GM23338 (cell line): ENCODE measurements at regions not wholly inside any gene's neighbourhood (a gene's known extent, or its start where the extent isn't known, plus 50 kb on each side); places are given as distances from the start of the nearest gene placed in this dataset.

Experiments
- ATAC-seq: fragments of 200-7000 bp; cut with Tn5 transposase; 3 replicates; pipeline ENCODE4 v1.9.1; 2020
- DNase-seq: peaks from one replicate; pipeline ENCODE4 v3.0.0-alpha.2; 2015; ENCODE audit warnings: low spot score
- H2AFZ ChIP-seq: fragments of 200-600 bp; sonication (generic); 2 replicates; pipeline ENCODE4 v1.8.0; 2016; ENCODE audit warnings: antibody characterized with exemption, mild to moderate bottlenecking, moderate library complexity
- H3F3A ChIP-seq: fragments of 200-600 bp; sonication (generic); replicated peaks from 2 replicates; pipeline ENCODE4 v1.8.0; 2017; ENCODE audit warnings: antibody characterized with exemption, mixed run types, low read depth
- H3K27ac ChIP-seq: fragments of 200-600 bp; sonication (generic); 2 replicates; pipeline ENCODE4 v1.6.1; 2016; ENCODE audit warnings: low read depth
- H3K27me3 ChIP-seq: fragments of 200-600 bp; sonication (generic); 2 replicates; pipeline ENCODE4 v1.8.0; 2016; ENCODE audit warnings: mild to moderate bottlenecking, mixed run types, moderate library complexity; ENCODE audit not compliant: insufficient read depth
- H3K36me3 ChIP-seq: fragments of 200-600 bp; sonication (generic); 2 replicates; pipeline ENCODE4 v1.8.0; 2016; ENCODE audit warnings: mild to moderate bottlenecking; ENCODE audit not compliant: insufficient read depth
- H3K4me1 ChIP-seq: fragments of 200-600 bp; sonication (generic); 2 replicates; pipeline ENCODE4 v1.8.0; 2016; ENCODE audit warnings: mild to moderate bottlenecking, moderate library complexity; ENCODE audit not compliant: insufficient read depth
- H3K4me2 ChIP-seq: fragments of 200-600 bp; sonication (generic); 2 replicates; pipeline ENCODE4 v1.7.1; 2017; ENCODE audit warnings: mixed run types
- H3K4me3 ChIP-seq: fragments of 200-600 bp; sonication (generic); 2 replicates; pipeline ENCODE4 v1.6.1; 2016; ENCODE audit warnings: mixed run types
- H3K79me2 ChIP-seq: fragments of 200-600 bp; sonication (generic); replicated peaks from 2 replicates; pipeline ENCODE4 v1.8.0; 2017; ENCODE audit warnings: mild to moderate bottlenecking; ENCODE audit not compliant: insufficient read depth
- H3K9me2 ChIP-seq: fragments of 200-600 bp; sonication (generic); 2 replicates; pipeline ENCODE4 v1.8.0; 2017; ENCODE audit not compliant: insufficient read depth
- H4K20me1 ChIP-seq: fragments of 200-600 bp; sonication (generic); replicated peaks from 2 replicates; pipeline ENCODE4 v1.8.0; 2017; ENCODE audit warnings: mild to moderate bottlenecking; ENCODE audit not compliant: insufficient read depth
- H3K27ac Mint-ChIP-seq: 2 replicates; pipeline ENCODE4 v1.8.0; 2020; ENCODE audit warnings: inconsistent platforms, mild to moderate bottlenecking, moderate library complexity, mixed read lengths
- H3K27me3 Mint-ChIP-seq: 3 replicates; pipeline ENCODE4 v1.8.0; 2022; ENCODE audit warnings: low read depth, mild to moderate bottlenecking, moderate library complexity, mixed read lengths, inconsistent platforms; ENCODE audit not compliant: insufficient read depth, poor library complexity
- H3K36me3 Mint-ChIP-seq: 3 replicates; pipeline ENCODE4 v1.8.0; 2021; ENCODE audit warnings: low read depth, mild to moderate bottlenecking, inconsistent platforms, moderate library complexity, mixed read lengths
- H3K4me1 Mint-ChIP-seq: 3 replicates; pipeline ENCODE4 v1.8.0; 2020; ENCODE audit warnings: mild to moderate bottlenecking, inconsistent platforms, mixed read lengths
- H3K4me3 Mint-ChIP-seq: 3 replicates; pipeline ENCODE4 v1.8.0; 2021; ENCODE audit warnings: moderate library complexity, mild to moderate bottlenecking, inconsistent platforms, mixed read lengths
- H3K9me3 Mint-ChIP-seq: 3 replicates; pipeline ENCODE4 v1.8.0; 2020; ENCODE audit warnings: moderate library complexity, mild to moderate bottlenecking, inconsistent platforms, mixed read lengths
- CREB1 ChIP-seq: fragments of 250-450 bp; sonication (Bioruptor Pico); IDR thresholded peaks from 2 replicates; pipeline ENCODE4 v1.5.0; 2020; ENCODE audit warnings: low read depth, mild to moderate bottlenecking, moderate library complexity
- CTCF ChIP-seq, 2 experiments: fragments of 200-600 bp in 1 of 2; sonication (generic) in 1 of 2; conservative IDR thresholded peaks; 2 replicates each; pipeline versions ENCODE4 v1.5.1 to v1.6.1; 2016 to 2017; ENCODE audit warnings: antibody characterized with exemption in 2 of 2, low read depth in 2 of 2, mild to moderate bottlenecking in 2 of 2, moderate library complexity in 1 of 2
- EZH2phosphoT487 ChIP-seq: fragments of 200-600 bp; sonication (generic); IDR thresholded peaks from one replicate; pipeline ENCODE4 v1.8.1; 2018; ENCODE audit warnings: antibody characterized with exemption; ENCODE audit not compliant: unreplicated experiment
- JUNB ChIP-seq: IDR thresholded peaks from one replicate; pipeline ENCODE4 v1.6.1; 2016; ENCODE audit warnings: antibody characterized with exemption; ENCODE audit not compliant: unreplicated experiment
- NANOG ChIP-seq: IDR thresholded peaks from 2 replicates; pipeline ENCODE4 v1.6.1; 2016; ENCODE audit warnings: antibody characterized with exemption, borderline replicate concordance
- POLR2AphosphoS5 ChIP-seq: IDR thresholded peaks from 2 replicates; pipeline ENCODE4 v1.6.1; 2016; ENCODE audit warnings: antibody characterized with exemption, low read depth
- REST ChIP-seq: IDR thresholded peaks from one replicate; pipeline ENCODE4 v1.6.1; 2018; ENCODE audit warnings: antibody characterized with exemption; ENCODE audit not compliant: unreplicated experiment
- ZNF114 ChIP-seq: fragments of 250-450 bp; sonication (Bioruptor Pico); IDR thresholded peaks from 2 replicates; pipeline ENCODE4 v1.5.0; 2020; ENCODE audit warnings: mild to moderate bottlenecking, moderate library complexity
- TF ChIP-seq, protein P1 (sequence below): IDR thresholded peaks from 2 replicates; pipeline ENCODE4 v1.6.1; 2016; ENCODE audit warnings: antibody characterized with exemption

DNA sequence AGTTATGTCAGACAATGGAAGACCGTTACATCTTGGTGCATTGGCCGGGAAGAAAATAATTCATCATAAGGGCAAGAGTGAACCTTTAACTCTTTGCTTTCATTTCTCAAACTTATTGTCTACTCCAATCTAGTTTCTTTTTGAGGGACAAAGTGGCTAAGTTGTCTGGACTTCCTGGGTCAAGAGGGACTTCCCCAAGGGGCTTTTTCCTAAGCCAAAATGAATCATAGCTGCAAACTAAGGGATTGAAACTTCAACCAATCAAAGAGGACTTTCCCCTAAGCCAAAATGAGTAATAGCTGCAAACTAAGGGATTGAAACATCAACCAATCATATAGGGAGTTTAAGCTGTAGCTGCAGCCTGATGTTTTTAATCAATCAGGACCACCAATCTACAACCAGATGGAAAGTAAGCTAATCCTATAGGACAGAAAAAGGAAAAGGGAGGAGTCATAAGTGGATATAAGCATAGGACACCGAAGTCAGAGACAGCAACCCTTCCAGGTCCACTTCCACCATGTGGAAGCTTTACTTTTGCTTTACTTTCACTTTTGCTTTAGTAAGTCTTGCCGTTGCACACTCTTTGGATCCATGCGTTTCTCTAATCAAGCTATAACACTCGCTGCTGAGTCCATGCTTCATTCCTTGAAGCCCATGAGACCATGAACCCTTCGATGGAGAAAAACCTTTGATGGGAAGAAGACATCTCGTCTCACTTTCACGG, 72.7 kb upstream of the UTY start (continued):
- TF ChIP-seq CREB1 (CRISPR knock-in tag) = no peak
- TF ChIP-seq, protein P1, sequence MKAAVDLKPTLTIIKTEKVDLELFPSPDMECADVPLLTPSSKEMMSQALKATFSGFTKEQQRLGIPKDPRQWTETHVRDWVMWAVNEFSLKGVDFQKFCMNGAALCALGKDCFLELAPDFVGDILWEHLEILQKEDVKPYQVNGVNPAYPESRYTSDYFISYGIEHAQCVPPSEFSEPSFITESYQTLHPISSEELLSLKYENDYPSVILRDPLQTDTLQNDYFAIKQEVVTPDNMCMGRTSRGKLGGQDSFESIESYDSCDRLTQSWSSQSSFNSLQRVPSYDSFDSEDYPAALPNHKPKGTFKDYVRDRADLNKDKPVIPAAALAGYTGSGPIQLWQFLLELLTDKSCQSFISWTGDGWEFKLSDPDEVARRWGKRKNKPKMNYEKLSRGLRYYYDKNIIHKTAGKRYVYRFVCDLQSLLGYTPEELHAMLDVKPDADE = no peak
- no peak for TF ChIP-seq EZH2phosphoT487
- TF ChIP-seq CTCF (conservative IDR thresholded peaks at IDR 0.05; ENCODE audit: low read depth in 2 of 2) = no peak
- TF ChIP-seq POLR2AphosphoS5 = no peak
- no peak for TF ChIP-seq NANOG
- TF ChIP-seq REST = no peak

DNA sequence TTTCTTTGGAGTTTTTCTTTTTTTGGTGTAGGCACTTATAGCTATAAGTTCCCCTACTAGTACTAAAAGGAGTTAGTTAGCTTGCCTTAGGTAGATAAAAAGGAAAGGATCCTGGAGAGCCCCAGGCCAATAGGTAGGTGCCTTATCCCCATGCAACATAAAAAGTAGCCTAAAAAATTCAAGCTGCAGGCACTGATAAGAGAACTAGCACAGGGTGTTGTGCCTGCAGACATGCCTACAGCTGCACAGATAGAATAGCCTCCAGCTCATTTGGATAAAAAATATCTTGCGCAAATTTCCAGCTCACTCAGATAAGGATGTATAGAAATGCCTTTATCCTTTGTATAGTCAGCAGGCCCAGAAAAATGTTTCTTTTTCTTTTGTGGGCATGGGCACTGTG, 71.4 kb upstream of the UTY start:
- no peak overlapping the region for H3K27ac ChIP-seq
- H3K27me3 ChIP-seq = no peaks in the 10 kb centered on the region
- no peaks in the 10 kb centered on the region; the same call in 2 of the 3 replicates for H3K36me3 Mint-ChIP-seq
- H3K36me3 ChIP-seq = no peaks in the 10 kb centered on the region
- no peaks in the 10 kb centered on the region for H3F3A ChIP-seq
- H3K79me2 ChIP-seq = no peaks in the 10 kb centered on the region
- no peaks in the 10 kb centered on the region for H3K27me3 Mint-ChIP-seq
- H3K4me3 ChIP-seq = no peak overlapping the region
- ATAC-seq (no peak), DNase-seq (no peak)
- no peaks in the 10 kb centered on the region for H4K20me1 ChIP-seq
- no peak overlapping the region for H3K4me3 Mint-ChIP-seq
- H2AFZ ChIP-seq = no peak overlapping the region
- H3K4me2 ChIP-seq = no peak overlapping the region
- no peaks in the 10 kb centered on the region; the same call in 2 of the 3 replicates for H3K4me1 Mint-ChIP-seq
- no peaks in the 10 kb centered on the region for H3K9me2 ChIP-seq
- H3K4me1 ChIP-seq = no peaks in the 10 kb centered on the region
- H3K27ac Mint-ChIP-seq = no peak overlapping the region
- H3K9me3 Mint-ChIP-seq = peaks cover 11% of the 10 kb centered on the region; the same call in 2 of the 3 replicates
- TF ChIP-seq NANOG (no peak), ZNF114 (CRISPR knock-in tag) (no peak), JUNB (no peak), CTCF (conservative IDR thresholded peaks at IDR 0.05; ENCODE audit: low read depth in 2 of 2) (no peak)
